Neuron (in vitro differentiated cells): ENCODE measurements at regions not wholly inside any gene's neighbourhood (a gene's known extent, or its start where the extent isn't known, plus 50 kb on each side); places are given as distances from the start of the nearest gene placed in this dataset.
"Not testable (repeated sequence)": the region's sequence is repeated elsewhere in the genome, so short reads cannot be mapped to it uniquely, and the experiment has no call there.

Experiments used
- H2AFZ ChIP-seq: one replicate; pipeline ENCODE4 v1.6.1; 2013; ENCODE audit warnings: low read depth, mild to moderate bottlenecking, inconsistent platforms, low read length, moderate library complexity
- H3K27me3 ChIP-seq: one replicate; pipeline ENCODE4 v1.6.1; 2013; ENCODE audit warnings: low read length; ENCODE audit not compliant: insufficient read depth
- H3K36me3 ChIP-seq: one replicate; pipeline ENCODE4 v1.6.1; 2013; ENCODE audit warnings: low read length; ENCODE audit not compliant: insufficient read depth
- H3K4me1 ChIP-seq: one replicate; pipeline ENCODE4 v1.6.1; 2013; ENCODE audit warnings: low read length; ENCODE audit not compliant: insufficient read depth
- H3K4me3 ChIP-seq: 2 replicates; pipeline ENCODE4 v1.5.1; 2013; ENCODE audit warnings: mild to moderate bottlenecking, low read length, moderate library complexity
- H3K9me3 ChIP-seq: one replicate; pipeline ENCODE4 v1.6.1; 2013; ENCODE audit warnings: low read length

- Histone ChIP-seq H3K4me3 (no peak overlapping the region), H3K27me3 (peaks cover 2% of the 10 kb centered on the region), H2AFZ (no peak overlapping the region), H3K9me3 (no peaks in the 10 kb centered on the region), H3K4me1 (no peaks in the 10 kb centered on the region), H3K36me3 (no peaks in the 10 kb centered on the region)
Observed at GRCh38 chr4:71081192-71081591, 87.7 kb downstream of the DCK start.

- H3K27me3 ChIP-seq, result no peaks in the 10 kb centered on the region
- H3K36me3 ChIP-seq, result no peaks in the 10 kb centered on the region
- H3K4me1 ChIP-seq, result peaks cover 5% of the 10 kb centered on the region
- no peaks in the 10 kb centered on the region for H3K9me3 ChIP-seq
- no peak overlapping the region for H3K4me3 ChIP-seq
- H2AFZ ChIP-seq, result no peak overlapping the region
Observed at GRCh38 chr4:71093745-71094144, 100.3 kb downstream of the DCK start.

GRCh38 chr4:71094201-71094600 is 100.8 kb downstream of the DCK start:
- no peaks in the 10 kb centered on the region for H3K36me3 ChIP-seq
- no peaks in the 10 kb centered on the region for H3K9me3 ChIP-seq
- no peaks in the 10 kb centered on the region for H3K27me3 ChIP-seq
- H3K4me1 ChIP-seq, result peaks cover 5% of the 10 kb centered on the region
- no peak overlapping the region for H2AFZ ChIP-seq
- H3K4me3 ChIP-seq, result no peak overlapping the region

DNA sequence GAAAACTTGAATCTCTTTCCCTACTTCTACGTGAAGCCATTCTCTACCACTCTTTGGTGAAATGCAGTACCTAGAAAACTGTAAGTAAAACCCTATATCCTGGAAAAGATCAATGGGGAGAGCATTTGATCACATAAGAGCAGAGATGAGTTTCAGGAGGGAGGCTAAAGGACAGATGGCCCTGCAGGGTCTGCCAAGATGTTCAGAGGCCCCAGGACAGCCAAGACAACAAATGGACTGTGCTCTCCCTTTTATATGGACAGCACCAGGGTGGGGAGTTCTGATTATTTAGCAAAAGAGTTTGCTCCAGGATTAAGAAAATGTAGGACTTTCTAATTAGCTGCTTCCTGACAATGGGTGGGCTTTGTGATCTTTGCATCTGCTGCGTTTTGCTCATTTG is 101.7 kb downstream of the DCK start:
- H3K27me3 ChIP-seq, result no peaks in the 10 kb centered on the region
- no peak overlapping the region for H3K4me3 ChIP-seq
- peaks cover 5% of the 10 kb centered on the region for H3K4me1 ChIP-seq
- no peaks in the 10 kb centered on the region for H3K9me3 ChIP-seq
- H2AFZ ChIP-seq, result no peak overlapping the region
- H3K36me3 ChIP-seq, result no peaks in the 10 kb centered on the region

GRCh38 chr4:71095545-71095944 is 102.1 kb downstream of the DCK start:
- no peak overlapping the region for H2AFZ ChIP-seq
- no peaks in the 10 kb centered on the region for H3K27me3 ChIP-seq
- H3K4me1 ChIP-seq, result peaks cover 5% of the 10 kb centered on the region
- H3K4me3 ChIP-seq, result no peak overlapping the region
- no peaks in the 10 kb centered on the region for H3K36me3 ChIP-seq
- no peaks in the 10 kb centered on the region for H3K9me3 ChIP-seq

DNA sequence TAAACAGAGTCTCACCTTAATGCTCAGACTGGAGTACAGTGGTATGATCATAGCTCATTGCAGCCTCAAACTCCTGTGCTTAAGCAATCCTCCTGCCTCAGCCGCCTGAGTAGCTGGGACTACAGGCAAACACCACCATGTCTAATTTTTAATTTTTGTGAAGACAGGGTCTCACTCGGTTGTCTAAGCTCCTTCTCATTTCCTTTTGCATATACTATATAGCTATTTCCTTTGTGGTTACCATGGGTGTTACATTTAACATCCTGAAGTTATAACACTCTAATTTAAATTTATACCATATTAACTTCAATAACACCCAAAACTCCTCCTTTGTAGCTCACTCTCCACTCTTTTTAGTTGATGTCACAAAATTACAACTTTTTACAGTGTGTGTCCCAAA is 114.3 kb downstream of the DCK start:
- Histone ChIP-seq H3K36me3 (no peaks in the 10 kb centered on the region), H3K9me3 (no peaks in the 10 kb centered on the region), H3K4me1 (no peaks in the 10 kb centered on the region), H3K4me3 (no peak overlapping the region), H3K27me3 (no peaks in the 10 kb centered on the region), H2AFZ (no peak overlapping the region)

DNA sequence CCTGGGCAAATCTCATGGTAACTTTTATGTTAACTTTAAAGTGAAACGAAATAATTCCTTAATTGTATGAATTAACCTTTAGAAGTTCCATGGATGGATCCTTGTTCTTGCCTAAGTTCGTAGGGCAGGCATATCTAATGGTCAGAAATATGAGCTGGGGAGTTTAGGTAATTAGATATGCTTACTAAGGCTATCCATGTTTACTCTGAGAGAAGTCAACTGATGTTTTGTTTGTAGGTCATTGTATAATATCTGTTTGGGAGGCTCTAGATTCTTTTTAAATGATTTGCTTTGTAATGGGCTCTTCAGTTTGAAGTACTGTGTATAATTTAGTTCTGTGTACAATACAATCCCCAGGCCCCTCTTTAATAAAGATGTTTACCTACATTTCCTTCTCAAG is 117.0 kb downstream of the DCK start:
- Histone ChIP-seq H3K4me3 (no peak overlapping the region), H3K27me3 (no peaks in the 10 kb centered on the region)

GRCh38 chr4:71111133-71111532 is 117.7 kb downstream of the DCK start:
- not testable (repeated sequence) for H2AFZ ChIP-seq, H3K27me3 ChIP-seq, H3K9me3 ChIP-seq, H3K4me1 ChIP-seq, H3K4me3 ChIP-seq, H3K36me3 ChIP-seq

More for the DNA sequence above, 117.0 kb downstream of the DCK start:
- Histone ChIP-seq H3K4me1 (no peaks in the 10 kb centered on the region), H2AFZ (no peak overlapping the region), H3K36me3 (no peaks in the 10 kb centered on the region), H3K9me3 (no peaks in the 10 kb centered on the region)

- no peaks in the 10 kb centered on the region for H3K27me3 ChIP-seq
- H2AFZ ChIP-seq, result no peak overlapping the region
- H3K36me3 ChIP-seq, result no peaks in the 10 kb centered on the region
- no peaks in the 10 kb centered on the region for H3K9me3 ChIP-seq
- no peaks in the 10 kb centered on the region for H3K4me1 ChIP-seq
- no peak overlapping the region for H3K4me3 ChIP-seq
Observed at GRCh38 chr4:71113294-71113693, 119.8 kb downstream of the DCK start.

- Histone ChIP-seq H2AFZ (no peak overlapping the region), H3K27me3 (no peaks in the 10 kb centered on the region), H3K36me3 (no peaks in the 10 kb centered on the region), H3K4me3 (no peak overlapping the region), H3K4me1 (no peaks in the 10 kb centered on the region), H3K9me3 (no peaks in the 10 kb centered on the region)
Observed at GRCh38 chr4:71120831-71121524, 127.5 kb downstream of the DCK start.

- Histone ChIP-seq H3K4me1 (no peaks in the 10 kb centered on the region), H3K4me3 (no peak overlapping the region), H3K9me3 (no peaks in the 10 kb centered on the region), H3K27me3 (no peaks in the 10 kb centered on the region), H3K36me3 (no peaks in the 10 kb centered on the region), H2AFZ (no peak overlapping the region)
Observed at GRCh38 chr4:71123951-71124350, 130.5 kb downstream of the DCK start.

- no peaks in the 10 kb centered on the region for H3K9me3 ChIP-seq
- no peaks in the 10 kb centered on the region for H3K4me1 ChIP-seq
- no peak overlapping the region for H3K4me3 ChIP-seq
- no peaks in the 10 kb centered on the region for H3K27me3 ChIP-seq
- no peak overlapping the region for H2AFZ ChIP-seq
- H3K36me3 ChIP-seq, result no peaks in the 10 kb centered on the region
Observed at GRCh38 chr4:71125137-71125536, 131.7 kb downstream of the DCK start.

DNA sequence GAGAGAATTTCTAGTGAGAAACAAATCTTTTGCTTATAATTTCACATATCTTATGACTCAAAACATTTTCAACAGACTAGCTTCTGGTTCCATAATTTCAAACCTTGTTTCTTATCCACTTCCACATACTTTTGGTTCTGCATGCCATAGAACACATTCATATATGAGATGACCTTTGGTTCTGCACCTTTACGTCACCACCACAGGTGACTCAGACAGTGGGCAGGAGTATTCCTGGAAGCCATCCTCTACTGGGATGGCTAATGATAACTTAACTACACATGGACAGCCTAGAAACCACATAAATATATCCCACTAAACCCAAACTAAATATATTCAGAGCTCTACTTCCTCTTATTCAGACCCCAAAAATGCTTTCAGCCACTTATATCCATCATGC is 133.3 kb downstream of the DCK start:
- H2AFZ ChIP-seq, result no peak overlapping the region

More for the DNA sequence above, 133.3 kb downstream of the DCK start:
- H3K27me3 ChIP-seq, result no peaks in the 10 kb centered on the region
- H3K4me1 ChIP-seq, result peaks cover 3% of the 10 kb centered on the region
- H3K36me3 ChIP-seq, result no peaks in the 10 kb centered on the region
- H3K9me3 ChIP-seq, result no peaks in the 10 kb centered on the region
- H3K4me3 ChIP-seq, result no peak overlapping the region
